ENCODE measurements at regions not wholly inside any gene's neighbourhood (a gene's known extent, or its start where the extent isn't known, plus 50 kb on each side); places are given as distances from the start of the nearest gene placed in this dataset.

DNA sequence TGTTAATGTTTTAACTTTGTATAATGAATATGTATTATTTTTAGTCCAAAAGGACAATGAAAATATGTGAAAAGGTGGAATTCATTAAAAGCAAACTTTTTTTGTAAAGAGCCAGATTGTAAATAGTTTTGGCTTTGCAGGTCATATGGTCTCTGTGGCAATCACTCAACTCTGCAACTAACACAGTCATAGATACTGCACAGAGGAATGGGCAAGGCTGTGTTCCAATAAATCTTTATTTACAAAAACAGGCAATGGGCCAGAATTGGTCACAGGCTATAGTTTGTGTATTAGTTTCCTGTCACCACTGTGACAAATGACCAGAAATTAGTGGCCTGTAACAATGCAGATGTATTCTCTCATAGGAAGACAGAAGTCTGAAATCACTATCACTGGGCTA, 125.4 kb upstream of the PTCH1 start (continued):
- TF ChIP-seq, protein P1, sequence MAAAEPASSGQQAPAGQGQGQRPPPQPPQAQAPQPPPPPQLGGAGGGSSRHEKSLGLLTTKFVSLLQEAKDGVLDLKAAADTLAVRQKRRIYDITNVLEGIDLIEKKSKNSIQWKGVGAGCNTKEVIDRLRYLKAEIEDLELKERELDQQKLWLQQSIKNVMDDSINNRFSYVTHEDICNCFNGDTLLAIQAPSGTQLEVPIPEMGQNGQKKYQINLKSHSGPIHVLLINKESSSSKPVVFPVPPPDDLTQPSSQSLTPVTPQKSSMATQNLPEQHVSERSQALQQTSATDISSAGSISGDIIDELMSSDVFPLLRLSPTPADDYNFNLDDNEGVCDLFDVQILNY (CRISPR knock-in tag; IDR thresholded peaks at IDR 0.05): no peak
- no peak for TF ChIP-seq FOXK1 (CRISPR knock-in tag; IDR thresholded peaks at IDR 0.05)
- TF ChIP-seq, protein P2, sequence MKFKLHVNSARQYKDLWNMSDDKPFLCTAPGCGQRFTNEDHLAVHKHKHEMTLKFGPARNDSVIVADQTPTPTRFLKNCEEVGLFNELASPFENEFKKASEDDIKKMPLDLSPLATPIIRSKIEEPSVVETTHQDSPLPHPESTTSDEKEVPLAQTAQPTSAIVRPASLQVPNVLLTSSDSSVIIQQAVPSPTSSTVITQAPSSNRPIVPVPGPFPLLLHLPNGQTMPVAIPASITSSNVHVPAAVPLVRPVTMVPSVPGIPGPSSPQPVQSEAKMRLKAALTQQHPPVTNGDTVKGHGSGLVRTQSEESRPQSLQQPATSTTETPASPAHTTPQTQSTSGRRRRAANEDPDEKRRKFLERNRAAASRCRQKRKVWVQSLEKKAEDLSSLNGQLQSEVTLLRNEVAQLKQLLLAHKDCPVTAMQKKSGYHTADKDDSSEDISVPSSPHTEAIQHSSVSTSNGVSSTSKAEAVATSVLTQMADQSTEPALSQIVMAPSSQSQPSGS (CRISPR knock-in tag; IDR thresholded peaks at IDR 0.05; ENCODE audit: borderline replicate concordance, low read depth): no peak

DNA sequence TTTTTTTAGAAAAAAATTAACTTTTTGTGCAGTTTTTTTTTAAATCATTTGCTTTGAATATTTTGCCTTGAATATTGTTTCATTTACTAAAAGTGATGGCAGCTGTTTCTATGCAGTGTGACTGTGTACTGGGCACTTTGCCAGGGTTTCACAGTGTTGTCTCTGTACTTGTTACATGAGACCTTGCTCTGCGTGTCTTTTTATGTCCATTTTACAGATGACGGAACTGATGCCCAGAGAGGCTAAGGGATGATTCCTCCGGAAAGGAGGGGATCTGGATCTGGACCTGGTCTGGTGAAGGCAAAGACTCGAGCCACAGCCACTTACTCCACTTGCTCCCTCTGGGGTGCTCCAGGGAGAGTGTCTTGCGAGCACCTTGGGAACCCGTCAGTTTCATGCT, 124.8 kb upstream of the PTCH1 start:
- DNase-seq (ENCODE audit: low spot score) (no peak), ATAC-seq (no peak)
- ChIA-PET POLR2A (no interaction called here), CTCF (no interaction called here)
- H3K4me3 Mint-ChIP-seq: no peak overlapping the region
- no peaks in the 10 kb centered on the region; the same call in 1 of the 2 replicates for H3K27me3 Mint-ChIP-seq (ENCODE audit: low read depth)
- H3K4me1 Mint-ChIP-seq: no peaks in the 10 kb centered on the region
- H3K9me3 Mint-ChIP-seq: peaks cover 18% of the 10 kb centered on the region
- H3K27ac Mint-ChIP-seq: no peak overlapping the region
- H3K36me3 Mint-ChIP-seq: no peaks in the 10 kb centered on the region; the same call in 1 of the 2 replicates
- TF ChIP-seq, protein P2 (CRISPR knock-in tag; IDR thresholded peaks at IDR 0.05; ENCODE audit: borderline replicate concordance, low read depth): no peak
- TF ChIP-seq, protein P3, sequence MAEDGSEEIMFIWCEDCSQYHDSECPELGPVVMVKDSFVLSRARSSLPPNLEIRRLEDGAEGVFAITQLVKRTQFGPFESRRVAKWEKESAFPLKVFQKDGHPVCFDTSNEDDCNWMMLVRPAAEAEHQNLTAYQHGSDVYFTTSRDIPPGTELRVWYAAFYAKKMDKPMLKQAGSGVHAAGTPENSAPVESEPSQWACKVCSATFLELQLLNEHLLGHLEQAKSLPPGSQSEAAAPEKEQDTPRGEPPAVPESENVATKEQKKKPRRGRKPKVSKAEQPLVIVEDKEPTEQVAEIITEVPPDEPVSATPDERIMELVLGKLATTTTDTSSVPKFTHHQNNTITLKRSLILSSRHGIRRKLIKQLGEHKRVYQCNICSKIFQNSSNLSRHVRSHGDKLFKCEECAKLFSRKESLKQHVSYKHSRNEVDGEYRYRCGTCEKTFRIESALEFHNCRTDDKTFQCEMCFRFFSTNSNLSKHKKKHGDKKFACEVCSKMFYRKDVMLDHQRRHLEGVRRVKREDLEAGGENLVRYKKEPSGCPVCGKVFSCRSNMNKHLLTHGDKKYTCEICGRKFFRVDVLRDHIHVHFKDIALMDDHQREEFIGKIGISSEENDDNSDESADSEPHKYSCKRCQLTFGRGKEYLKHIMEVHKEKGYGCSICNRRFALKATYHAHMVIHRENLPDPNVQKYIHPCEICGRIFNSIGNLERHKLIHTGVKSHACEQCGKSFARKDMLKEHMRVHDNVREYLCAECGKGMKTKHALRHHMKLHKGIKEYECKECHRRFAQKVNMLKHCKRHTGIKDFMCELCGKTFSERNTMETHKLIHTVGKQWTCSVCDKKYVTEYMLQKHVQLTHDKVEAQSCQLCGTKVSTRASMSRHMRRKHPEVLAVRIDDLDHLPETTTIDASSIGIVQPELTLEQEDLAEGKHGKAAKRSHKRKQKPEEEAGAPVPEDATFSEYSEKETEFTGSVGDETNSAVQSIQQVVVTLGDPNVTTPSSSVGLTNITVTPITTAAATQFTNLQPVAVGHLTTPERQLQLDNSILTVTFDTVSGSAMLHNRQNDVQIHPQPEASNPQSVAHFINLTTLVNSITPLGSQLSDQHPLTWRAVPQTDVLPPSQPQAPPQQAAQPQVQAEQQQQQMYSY (CRISPR knock-in tag; IDR thresholded peaks at IDR 0.05): no peak
- TF ChIP-seq ELF4 (CRISPR knock-in tag; IDR thresholded peaks at IDR 0.05; ENCODE audit: low read depth): no peak

DNA sequence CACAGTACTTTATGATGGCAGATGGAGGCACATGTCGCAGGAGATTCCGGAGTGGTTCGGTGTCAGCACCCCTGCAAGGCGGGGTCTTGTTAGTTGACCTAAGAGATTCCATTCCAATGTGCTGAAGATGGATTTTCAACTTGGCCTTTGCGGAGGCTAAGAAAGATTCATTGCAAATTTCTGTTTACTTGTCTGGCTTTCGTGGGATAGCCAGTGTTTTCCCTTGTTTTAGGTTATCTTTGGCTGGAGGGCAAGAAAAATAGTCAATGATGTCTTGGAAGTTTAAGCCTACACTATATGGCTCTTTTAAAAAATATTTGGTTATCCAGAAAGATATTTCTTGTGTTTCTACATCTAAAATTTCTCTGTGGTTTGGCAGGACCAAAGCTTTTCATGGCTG, 123.6 kb upstream of the PTCH1 start:
- ATAC-seq (no peak), DNase-seq (ENCODE audit: low spot score) (no peak)
- ChIA-PET POLR2A (no interaction called here), CTCF (interaction anchor here (0.8 kb wide), 1 partner anchor 304 kb away, joined by 3 read pairs; no protein-coding TSS in a partner anchor)
- no peak for TF ChIP-seq GTF2I (CRISPR knock-in tag; conservative IDR thresholded peaks at IDR 0.05)
- H3K36me3 Mint-ChIP-seq: no peaks in the 10 kb centered on the region
- H3K4me3 Mint-ChIP-seq: no peak overlapping the region
- H3K9me3 Mint-ChIP-seq: peaks cover 9% of the 10 kb centered on the region
- H3K27ac Mint-ChIP-seq: no peak overlapping the region
- no peaks in the 10 kb centered on the region for H3K4me1 Mint-ChIP-seq
- no peaks in the 10 kb centered on the region; the same call in 1 of the 2 replicates for H3K27me3 Mint-ChIP-seq (ENCODE audit: low read depth)

DNA sequence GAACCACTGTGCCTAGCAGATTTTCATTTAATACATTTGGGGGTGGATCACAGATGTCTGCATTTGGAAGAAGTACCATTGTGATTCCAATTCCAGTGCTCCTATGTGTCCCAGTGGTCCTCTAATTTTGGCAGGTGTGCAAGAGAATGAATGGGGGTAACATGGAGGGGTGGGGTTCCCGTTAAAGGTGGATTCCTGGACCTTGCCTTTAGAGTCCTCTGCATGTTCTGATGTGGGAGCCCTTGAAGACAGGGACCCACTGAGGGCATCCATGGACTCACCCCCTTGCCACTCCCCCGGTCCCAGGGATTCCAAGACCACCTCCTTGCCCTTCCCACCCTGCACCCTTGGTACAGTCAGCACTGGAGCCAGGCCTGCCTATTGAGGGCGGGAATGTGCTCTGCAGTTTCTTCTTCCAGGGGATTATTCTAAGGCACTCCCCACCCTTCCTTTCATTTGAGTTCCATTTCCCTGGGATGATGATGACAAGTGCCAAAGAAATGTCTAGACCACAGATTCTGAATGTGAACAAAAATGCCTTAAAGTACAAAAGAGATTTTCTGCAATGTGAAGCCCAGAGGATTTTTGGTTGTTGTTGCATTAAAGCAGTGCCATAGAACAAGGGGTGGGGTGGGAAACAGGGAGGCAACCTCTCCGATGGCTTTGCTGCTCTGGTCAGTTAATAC, 119.4 kb upstream of the PTCH1 start:
- H3K4me3 Mint-ChIP-seq: no peak overlapping the region
- peaks cover 8% of the 10 kb centered on the region for H3K4me1 Mint-ChIP-seq
- H3K27me3 Mint-ChIP-seq (ENCODE audit: low read depth): no peaks in the 10 kb centered on the region; the same call in 1 of the 2 replicates
- peaks cover 8% of the 10 kb centered on the region for H3K9me3 Mint-ChIP-seq
- H3K36me3 Mint-ChIP-seq: no peaks in the 10 kb centered on the region
- DNase-seq (ENCODE audit: low spot score) (no peak), ATAC-seq (no peak)
- no peak overlapping the region for H3K27ac Mint-ChIP-seq
- CTCF ChIA-PET: no interaction called here
- POLR2A ChIA-PET: no interaction called here
- TF ChIP-seq ZNF317 (CRISPR knock-in tag; IDR thresholded peaks at IDR 0.05; ENCODE audit: borderline replicate concordance, low read depth) (no peak), ZNF219 (CRISPR knock-in tag; IDR thresholded peaks at IDR 0.05; ENCODE audit: borderline replicate concordance) (no peak), ZNF423 (CRISPR knock-in tag; IDR thresholded peaks at IDR 0.05) (no peak), CREM (CRISPR knock-in tag; IDR thresholded peaks at IDR 0.05) (no peak), MXD4 (CRISPR knock-in tag; IDR thresholded peaks at IDR 0.05; ENCODE audit: borderline replicate concordance) (no peak), GABPB1 (CRISPR knock-in tag; IDR thresholded peaks at IDR 0.05) (no peak), ZNF138 (CRISPR knock-in tag; conservative IDR thresholded peaks at IDR 0.05) (no peak), TEAD1 (CRISPR knock-in tag; IDR thresholded peaks at IDR 0.05) (no peak), ELF4 (CRISPR knock-in tag; IDR thresholded peaks at IDR 0.05; ENCODE audit: low read depth) (no peak), FOXK1 (CRISPR knock-in tag; IDR thresholded peaks at IDR 0.05) (no peak), HMGA2 (CRISPR knock-in tag; IDR thresholded peaks at IDR 0.05) (no peak), OVOL2 (CRISPR knock-in tag; IDR thresholded peaks at IDR 0.05; ENCODE audit: borderline replicate concordance) (no peak)
- TF ChIP-seq, protein P4, sequence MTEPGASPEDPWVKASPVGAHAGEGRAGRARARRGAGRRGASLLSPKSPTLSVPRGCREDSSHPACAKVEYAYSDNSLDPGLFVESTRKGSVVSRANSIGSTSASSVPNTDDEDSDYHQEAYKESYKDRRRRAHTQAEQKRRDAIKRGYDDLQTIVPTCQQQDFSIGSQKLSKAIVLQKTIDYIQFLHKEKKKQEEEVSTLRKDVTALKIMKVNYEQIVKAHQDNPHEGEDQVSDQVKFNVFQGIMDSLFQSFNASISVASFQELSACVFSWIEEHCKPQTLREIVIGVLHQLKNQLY (CRISPR knock-in tag; IDR thresholded peaks at IDR 0.05): no peak
- TF ChIP-seq, protein P5, sequence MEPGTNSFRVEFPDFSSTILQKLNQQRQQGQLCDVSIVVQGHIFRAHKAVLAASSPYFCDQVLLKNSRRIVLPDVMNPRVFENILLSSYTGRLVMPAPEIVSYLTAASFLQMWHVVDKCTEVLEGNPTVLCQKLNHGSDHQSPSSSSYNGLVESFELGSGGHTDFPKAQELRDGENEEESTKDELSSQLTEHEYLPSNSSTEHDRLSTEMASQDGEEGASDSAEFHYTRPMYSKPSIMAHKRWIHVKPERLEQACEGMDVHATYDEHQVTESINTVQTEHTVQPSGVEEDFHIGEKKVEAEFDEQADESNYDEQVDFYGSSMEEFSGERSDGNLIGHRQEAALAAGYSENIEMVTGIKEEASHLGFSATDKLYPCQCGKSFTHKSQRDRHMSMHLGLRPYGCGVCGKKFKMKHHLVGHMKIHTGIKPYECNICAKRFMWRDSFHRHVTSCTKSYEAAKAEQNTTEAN (CRISPR knock-in tag; IDR thresholded peaks at IDR 0.05): no peak
- TF ChIP-seq, protein P6, sequence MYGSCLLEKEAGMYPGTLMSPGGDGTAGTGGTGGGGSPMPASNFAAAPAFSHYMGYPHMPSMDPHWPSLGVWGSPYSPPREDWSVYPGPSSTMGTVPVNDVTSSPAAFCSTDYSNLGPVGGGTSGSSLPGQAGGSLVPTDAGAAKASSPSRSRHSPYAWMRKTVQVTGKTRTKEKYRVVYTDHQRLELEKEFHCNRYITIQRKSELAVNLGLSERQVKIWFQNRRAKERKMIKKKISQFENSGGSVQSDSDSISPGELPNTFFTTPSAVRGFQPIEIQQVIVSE (CRISPR knock-in tag; IDR thresholded peaks at IDR 0.05; ENCODE audit: borderline replicate concordance): no peak

Data from WTC11 (cell line).